Activated CD4-positive, CD25-positive, alpha-beta regulatory T cell treated with anti-CD3 and anti-CD28 coated beads, Interleukin-2, amount 50 U/mL, for 16 hours (primary cell): ENCODE measurements at regions not wholly inside any gene's neighbourhood (a gene's known extent, or its start where the extent isn't known, plus 50 kb on each side); places are given as distances from the start of the nearest gene placed in this dataset.

Experiments
- DNase-seq: peaks from one replicate; pipeline ENCODE4 v3.0.0-alpha.2; 2020; ENCODE audit warnings: low read depth, low spot score

GRCh38 chr14:66069036-66069435, 417.1 kb upstream of the CCDC196 start:
- DNase-seq, result no peak

- no peak for DNase-seq
Observed at GRCh38 chr14:66069830-66070541, 416.2 kb upstream of the CCDC196 start.

GRCh38 chr14:66070542-66071319, 415.4 kb upstream of the CCDC196 start:
- DNase-seq, result peak; percentile 56

GRCh38 chr14:66072190-66073084, 413.7 kb upstream of the CCDC196 start:
- DNase-seq, result no peak

GRCh38 chr14:66074537-66074936, 411.6 kb upstream of the CCDC196 start:
- DNase-seq, result no peak

- no peak for DNase-seq
Observed at GRCh38 chr14:66076176-66076575, 410.0 kb upstream of the CCDC196 start.

- no peak for DNase-seq
Observed at GRCh38 chr14:66078006-66078405, 408.2 kb upstream of the CCDC196 start.

GRCh38 chr14:66081594-66082376, 404.4 kb upstream of the CCDC196 start:
- DNase-seq, result no peak

- no peak for DNase-seq
Observed at GRCh38 chr14:66085224-66085623, 400.9 kb upstream of the CCDC196 start.

- DNase-seq, result no peak
Observed at GRCh38 chr14:66085665-66086064, 400.5 kb upstream of the CCDC196 start.

- DNase-seq, result no peak
Observed at GRCh38 chr14:66087231-66087630, 398.9 kb upstream of the CCDC196 start.

GRCh38 chr14:66088656-66089055, 397.5 kb upstream of the CCDC196 start:
- no peak for DNase-seq

- DNase-seq, result no peak
Observed at GRCh38 chr14:66092206-66092605, 394.0 kb upstream of the CCDC196 start.

GRCh38 chr14:66092748-66093147, 393.4 kb upstream of the CCDC196 start:
- no peak for DNase-seq

GRCh38 chr14:66094001-66094727, 392.0 kb upstream of the CCDC196 start:
- DNase-seq, result no peak

GRCh38 chr14:66099451-66099850, 386.7 kb upstream of the CCDC196 start:
- DNase-seq, result no peak

- DNase-seq, result no peak
Observed at GRCh38 chr14:66099931-66100330, 386.2 kb upstream of the CCDC196 start.

GRCh38 chr14:66101662-66102061, 384.5 kb upstream of the CCDC196 start:
- DNase-seq, result no peak

GRCh38 chr14:66104486-66104885, 381.7 kb upstream of the CCDC196 start:
- no peak for DNase-seq

- DNase-seq, result no peak
Observed at GRCh38 chr14:66105815-66106214, 380.4 kb upstream of the CCDC196 start.

- no peak for DNase-seq
Observed at GRCh38 chr14:66109426-66109825, 376.7 kb upstream of the CCDC196 start.
